Smooth muscle cell (in vitro differentiated cells): ENCODE measurements at regions not wholly inside any gene's neighbourhood (a gene's known extent, or its start where the extent isn't known, plus 50 kb on each side); places are given as distances from the start of the nearest gene placed in this dataset.

Source experiments
- DNase-seq: peaks from one replicate; lab custom pipeline; 2025; ENCODE audit not compliant: unreplicated experiment; lab: John Stamatoyannopoulos, UW
- H2AFZ ChIP-seq: fragments of 200-600 bp; sonication (generic); 2 replicates; pipeline ENCODE4 v1.6.0; 2016; ENCODE audit warnings: antibody characterized with exemption, low read depth, mild to moderate bottlenecking
- H3F3A ChIP-seq: fragments of 200-600 bp; sonication (generic); 2 replicates; pipeline ENCODE4 v1.6.0; 2017; ENCODE audit warnings: antibody characterized with exemption, low read depth
- H3K27ac ChIP-seq: fragments of 200-600 bp; sonication (generic); 2 replicates; pipeline ENCODE4 v1.5.1; 2016; ENCODE audit warnings: low read depth, mild to moderate bottlenecking
- H3K27me3 ChIP-seq: fragments of 200-600 bp; sonication (generic); 2 replicates; pipeline ENCODE4 v1.6.1; 2016; ENCODE audit warnings: low read depth, mild to moderate bottlenecking
- H3K36me3 ChIP-seq: fragments of 200-600 bp; sonication (generic); 2 replicates; pipeline ENCODE4 v1.5.1; 2016; ENCODE audit warnings: low read depth
- H3K4me1 ChIP-seq: fragments of 200-600 bp; sonication (generic); 2 replicates; pipeline ENCODE4 v1.5.1; 2016; ENCODE audit warnings: low read depth
- H3K4me2 ChIP-seq: fragments of 200-600 bp; sonication (generic); 2 replicates; pipeline ENCODE4 v1.6.0; 2016; ENCODE audit warnings: mild to moderate bottlenecking
- H3K4me3 ChIP-seq: fragments of 200-600 bp; sonication (generic); 2 replicates; pipeline ENCODE4 v1.5.1; 2016; ENCODE audit warnings: mild to moderate bottlenecking
- H3K79me2 ChIP-seq: fragments of 200-600 bp; sonication (generic); 2 replicates; pipeline ENCODE4 v1.6.0; 2016; ENCODE audit warnings: low read depth, mild to moderate bottlenecking
- H3K9ac ChIP-seq: fragments of 200-600 bp; sonication (generic); 2 replicates; pipeline ENCODE4 v1.6.0; 2016; ENCODE audit warnings: low read depth
- H3K9me3 ChIP-seq: fragments of 200-600 bp; sonication (generic); replicated peaks from 2 replicates; pipeline ENCODE4 v1.5.1; 2016; ENCODE audit warnings: low read depth
- H4K20me1 ChIP-seq: fragments of 200-600 bp; sonication (generic); 2 replicates; pipeline ENCODE4 v1.6.0; 2016; ENCODE audit warnings: low read depth
- CTCF ChIP-seq: fragments of 200-600 bp; sonication (generic); IDR thresholded peaks from 2 replicates; pipeline ENCODE4 v1.5.1; 2017; ENCODE audit warnings: borderline replicate concordance, mild to moderate bottlenecking, antibody characterized with exemption; ENCODE audit not compliant: insufficient read depth, poor library complexity, severe bottlenecking
- WGBS: methylation state at CpG from one replicate; pipeline ENCODE4 v1.1.7; 2016; ENCODE audit warnings: low lambda C conversion rate; 5-methylcytosine and 5-hydroxymethylcytosine counted together

GRCh38 chr14:84025106-84026012, 1504.6 kb upstream of the FLRT2 start:
- Histone ChIP-seq H3K9ac (no peak overlapping the region), H3K27ac (no peak overlapping the region), H3K27me3 (no peaks in the 10 kb centered on the region), H3K36me3 (no peaks in the 10 kb centered on the region), H3K9me3 (peaks cover 10% of the 10 kb centered on the region), H3K4me2 (no peak overlapping the region), H3F3A (no peaks in the 10 kb centered on the region), H4K20me1 (no peaks in the 10 kb centered on the region), H3K4me3 (no peak overlapping the region), H3K4me1 (no peaks in the 10 kb centered on the region), H2AFZ (no peak overlapping the region), H3K79me2 (no peaks in the 10 kb centered on the region)
- DNase-seq: no peak
- no peak for TF ChIP-seq CTCF
- WGBS: 94% methylated on average over 8 of the region's 8 CpGs

- no peak overlapping the region for H3K4me2 ChIP-seq
- H3K9me3 ChIP-seq: no peaks in the 10 kb centered on the region
- no peaks in the 10 kb centered on the region for H3K4me1 ChIP-seq
- H3K9ac ChIP-seq: no peak overlapping the region
- no peaks in the 10 kb centered on the region for H3K79me2 ChIP-seq
- DNase-seq: no peak
- no peak overlapping the region for H3K4me3 ChIP-seq
- H3K36me3 ChIP-seq: no peaks in the 10 kb centered on the region
- H3F3A ChIP-seq: no peaks in the 10 kb centered on the region
- no peaks in the 10 kb centered on the region for H3K27me3 ChIP-seq
- no peak for TF ChIP-seq CTCF
- H3K27ac ChIP-seq: no peak overlapping the region
- no peaks in the 10 kb centered on the region for H4K20me1 ChIP-seq
- peak overlapping the region; percentile 13 for H2AFZ ChIP-seq
Measured at GRCh38 chr14:84027351-84027750, 1502.6 kb upstream of the FLRT2 start.

- no peaks in the 10 kb centered on the region for H3K4me1 ChIP-seq
- no peaks in the 10 kb centered on the region for H3F3A ChIP-seq
- no peak for DNase-seq
- no peaks in the 10 kb centered on the region for H4K20me1 ChIP-seq
- H3K79me2 ChIP-seq: no peaks in the 10 kb centered on the region
- H3K27me3 ChIP-seq: no peaks in the 10 kb centered on the region
- H3K36me3 ChIP-seq: no peaks in the 10 kb centered on the region
- H3K27ac ChIP-seq: no peak overlapping the region
- no peak overlapping the region for H3K4me2 ChIP-seq
- no peaks in the 10 kb centered on the region for H3K9me3 ChIP-seq
- no peak overlapping the region for H3K4me3 ChIP-seq
- H3K9ac ChIP-seq: no peak overlapping the region
- H2AFZ ChIP-seq: no peak overlapping the region
- no peak for TF ChIP-seq CTCF
- WGBS: 89% methylated on average over 5 of the region's 5 CpGs
Measured at GRCh38 chr14:84028080-84028604, 1501.8 kb upstream of the FLRT2 start.

DNA sequence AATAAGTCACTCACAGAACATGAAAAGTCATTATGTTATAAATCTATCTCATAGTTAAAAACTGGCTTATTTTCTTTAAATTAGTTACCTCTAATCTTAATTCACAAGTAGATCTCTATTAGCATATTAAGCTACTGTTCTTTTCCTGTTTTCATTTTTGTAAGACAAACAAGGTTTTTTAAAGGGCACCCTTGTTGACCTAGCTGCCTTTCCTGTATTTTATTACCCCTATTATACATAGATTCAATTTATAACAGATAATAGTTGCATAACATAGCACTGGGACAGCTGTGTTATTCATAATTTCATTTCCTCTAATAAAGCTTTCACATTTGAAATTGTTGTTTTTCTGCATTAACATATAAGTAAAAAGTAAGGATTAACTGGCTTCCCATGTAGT, 1500.7 kb upstream of the FLRT2 start:
- Histone ChIP-seq H3K4me3 (no peak overlapping the region), H3K36me3 (no peaks in the 10 kb centered on the region), H2AFZ (no peak overlapping the region)

More for the DNA sequence above, 1500.7 kb upstream of the FLRT2 start:
- Histone ChIP-seq H3K4me1 (no peaks in the 10 kb centered on the region), H3K79me2 (no peaks in the 10 kb centered on the region), H3K4me2 (no peak overlapping the region), H3K27ac (no peak overlapping the region), H3K9me3 (no peaks in the 10 kb centered on the region), H3F3A (no peaks in the 10 kb centered on the region), H3K9ac (no peak overlapping the region), H3K27me3 (no peaks in the 10 kb centered on the region), H4K20me1 (no peaks in the 10 kb centered on the region)
- no peak for DNase-seq
- no peak for TF ChIP-seq CTCF
